Mesothelial cell of epicardium (in vitro differentiated cells): ENCODE measurements at regions not wholly inside any gene's neighbourhood (a gene's known extent, or its start where the extent isn't known, plus 50 kb on each side); places are given as distances from the start of the nearest gene placed in this dataset.

Experiments used
- DNase-seq, 2 experiments: peaks; one replicate each; pipeline ENCODE4 v3.0.0; 2021; ENCODE audit warnings: low spot score in 2 of 2; ENCODE audit not compliant: unreplicated experiment in 2 of 2
- H3K27ac Mint-ChIP-seq: 2 replicates; pipeline ENCODE4 v1.8.0; 2021; ENCODE audit warnings: mixed read lengths
- H3K27me3 Mint-ChIP-seq: 2 replicates; pipeline ENCODE4 v1.8.0; 2021; ENCODE audit warnings: low read depth, mixed read lengths
- H3K36me3 Mint-ChIP-seq: 2 replicates; pipeline ENCODE4 v1.8.0; 2021; ENCODE audit warnings: mixed read lengths
- H3K4me1 Mint-ChIP-seq: 2 replicates; pipeline ENCODE4 v1.8.0; 2021; ENCODE audit warnings: mixed read lengths
- H3K4me3 Mint-ChIP-seq: 2 replicates; pipeline ENCODE4 v1.8.0; 2021; ENCODE audit warnings: mild to moderate bottlenecking, moderate library complexity, mixed read lengths
- H3K9me3 Mint-ChIP-seq: 2 replicates; pipeline ENCODE4 v1.8.0; 2021; ENCODE audit warnings: mixed read lengths
- TF ChIP-seq, protein P1 (sequence below): fragments of 200-600 bp; sonication (generic); IDR thresholded peaks from one replicate; pipeline ENCODE4 v1.5.0; 2021; ENCODE audit warnings: antibody characterized with exemption; ENCODE audit not compliant: unreplicated experiment

DNA sequence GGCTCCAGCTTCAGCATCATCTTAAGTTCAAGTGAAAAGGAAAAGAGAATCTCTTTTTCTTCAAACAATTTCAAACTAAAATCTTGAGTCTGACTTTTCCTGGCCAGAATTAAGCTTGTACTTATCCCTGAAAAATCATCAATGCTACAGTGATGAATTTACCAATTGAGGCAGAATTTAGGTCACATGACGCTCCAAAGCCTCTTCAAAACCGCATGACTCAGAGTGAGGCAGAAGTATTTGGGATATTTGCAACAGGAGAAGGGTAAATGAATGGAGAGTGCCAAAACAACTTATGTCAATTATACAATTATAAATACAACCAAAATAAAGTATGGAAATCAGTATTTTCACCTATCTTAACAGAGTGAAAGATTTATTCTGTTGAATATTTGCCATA lies 515.5 kb downstream of the COL12A1 start:
- H3K27me3 Mint-ChIP-seq: peaks cover 15% of the 10 kb centered on the region
- no peaks in the 10 kb centered on the region for H3K4me1 Mint-ChIP-seq
- H3K27ac Mint-ChIP-seq: no peak overlapping the region
- TF ChIP-seq, protein P1, sequence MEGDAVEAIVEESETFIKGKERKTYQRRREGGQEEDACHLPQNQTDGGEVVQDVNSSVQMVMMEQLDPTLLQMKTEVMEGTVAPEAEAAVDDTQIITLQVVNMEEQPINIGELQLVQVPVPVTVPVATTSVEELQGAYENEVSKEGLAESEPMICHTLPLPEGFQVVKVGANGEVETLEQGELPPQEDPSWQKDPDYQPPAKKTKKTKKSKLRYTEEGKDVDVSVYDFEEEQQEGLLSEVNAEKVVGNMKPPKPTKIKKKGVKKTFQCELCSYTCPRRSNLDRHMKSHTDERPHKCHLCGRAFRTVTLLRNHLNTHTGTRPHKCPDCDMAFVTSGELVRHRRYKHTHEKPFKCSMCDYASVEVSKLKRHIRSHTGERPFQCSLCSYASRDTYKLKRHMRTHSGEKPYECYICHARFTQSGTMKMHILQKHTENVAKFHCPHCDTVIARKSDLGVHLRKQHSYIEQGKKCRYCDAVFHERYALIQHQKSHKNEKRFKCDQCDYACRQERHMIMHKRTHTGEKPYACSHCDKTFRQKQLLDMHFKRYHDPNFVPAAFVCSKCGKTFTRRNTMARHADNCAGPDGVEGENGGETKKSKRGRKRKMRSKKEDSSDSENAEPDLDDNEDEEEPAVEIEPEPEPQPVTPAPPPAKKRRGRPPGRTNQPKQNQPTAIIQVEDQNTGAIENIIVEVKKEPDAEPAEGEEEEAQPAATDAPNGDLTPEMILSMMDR: no peak
- no peaks in the 10 kb centered on the region for H3K36me3 Mint-ChIP-seq
- no peak overlapping the region for H3K4me3 Mint-ChIP-seq
- peaks cover 4% of the 10 kb centered on the region for H3K9me3 Mint-ChIP-seq
- DNase-seq: no peak

DNA sequence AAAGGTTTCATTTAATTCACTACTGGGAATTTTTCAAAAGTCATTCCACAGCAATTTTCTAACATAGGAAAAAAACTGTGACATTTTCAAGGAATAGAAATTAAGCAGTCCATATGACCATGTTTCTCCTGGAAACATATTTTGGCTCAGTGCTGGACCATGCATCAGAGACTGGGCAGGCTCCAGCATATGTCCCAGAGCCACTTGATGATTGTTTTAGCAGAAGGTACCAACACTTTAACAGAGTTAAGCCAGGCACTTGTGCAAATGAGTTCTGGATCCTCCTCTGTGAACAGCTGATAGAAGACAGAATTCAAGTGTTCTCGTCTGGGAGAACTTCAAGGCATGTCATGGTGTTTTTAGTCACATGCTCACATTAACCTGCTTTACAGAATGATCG lies 516.3 kb downstream of the COL12A1 start:
- H3K36me3 Mint-ChIP-seq: no peaks in the 10 kb centered on the region
- H3K4me1 Mint-ChIP-seq: no peaks in the 10 kb centered on the region
- TF ChIP-seq, protein P1: no peak
- H3K4me3 Mint-ChIP-seq: no peak overlapping the region
- no peak for DNase-seq
- peaks cover 15% of the 10 kb centered on the region for H3K27me3 Mint-ChIP-seq
- peaks cover 4% of the 10 kb centered on the region for H3K9me3 Mint-ChIP-seq
- no peak overlapping the region for H3K27ac Mint-ChIP-seq

DNA sequence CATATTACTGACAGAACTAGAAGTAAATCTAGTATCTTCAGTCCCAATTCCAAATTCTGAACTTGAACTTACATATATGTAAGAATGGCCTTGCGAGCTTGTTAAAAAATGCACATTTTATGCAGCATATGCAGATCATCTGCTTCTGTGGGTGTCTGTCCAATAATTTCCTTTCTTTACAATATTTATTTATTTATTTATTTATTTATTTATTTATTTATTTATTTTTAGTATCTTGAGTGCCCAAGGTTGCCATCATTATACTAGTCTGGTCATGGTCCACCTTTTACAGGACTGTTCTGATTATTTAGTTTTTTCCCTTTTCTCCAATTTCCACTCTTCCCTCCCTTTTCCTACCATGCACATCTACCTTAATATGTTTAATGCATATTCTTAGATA lies 528.4 kb downstream of the COL12A1 start:
- DNase-seq: no peak
- no peak overlapping the region for H3K4me3 Mint-ChIP-seq
- H3K9me3 Mint-ChIP-seq: peaks cover 3% of the 10 kb centered on the region
- no peak overlapping the region for H3K27ac Mint-ChIP-seq
- no peaks in the 10 kb centered on the region for H3K36me3 Mint-ChIP-seq
- TF ChIP-seq, protein P1: no peak
- H3K27me3 Mint-ChIP-seq: peaks cover 2% of the 10 kb centered on the region
- H3K4me1 Mint-ChIP-seq: no peaks in the 10 kb centered on the region

DNA sequence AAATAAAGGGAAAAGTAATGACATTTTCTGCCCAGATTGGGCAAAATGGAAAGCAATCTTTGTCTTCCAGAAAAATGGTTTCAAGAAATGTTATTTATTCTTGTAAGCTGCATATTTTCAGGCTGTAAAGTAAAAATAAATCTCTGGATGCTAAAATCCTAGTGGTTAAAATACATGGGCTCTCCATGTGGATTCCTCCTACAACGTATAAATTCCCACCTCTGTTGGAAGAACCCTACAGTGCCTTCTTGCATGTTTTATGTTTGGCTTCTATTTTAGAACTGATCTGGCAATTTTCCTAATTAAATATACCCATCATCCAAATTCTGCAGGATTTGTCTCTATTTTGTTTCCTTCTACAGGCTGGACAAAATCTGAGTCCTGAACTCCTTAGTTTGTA lies 528.9 kb downstream of the COL12A1 start:
- Mint-ChIP-seq H3K4me3 (no peak overlapping the region), H3K27ac (no peak overlapping the region)
- no peak for DNase-seq

DNA sequence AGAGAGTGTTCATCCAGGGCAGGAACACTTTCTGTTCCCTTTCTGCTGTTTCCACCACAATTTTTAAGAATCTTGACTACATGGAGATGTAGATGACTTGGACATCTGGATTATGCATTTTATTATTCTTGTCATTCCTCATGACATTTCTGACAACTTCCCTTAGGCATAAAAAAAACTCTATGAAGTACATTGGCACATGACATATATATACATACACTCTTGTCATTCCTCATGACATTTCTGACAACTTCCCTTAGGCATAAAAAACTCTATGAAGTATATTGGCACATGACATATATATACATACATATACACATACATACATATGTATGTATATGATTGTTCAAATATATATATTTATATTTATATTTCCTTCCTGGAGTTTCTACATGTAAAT lies 531.5 kb downstream of the COL12A1 start:
- no peaks in the 10 kb centered on the region for H3K4me1 Mint-ChIP-seq
- no peak overlapping the region for H3K27ac Mint-ChIP-seq
- peaks cover 3% of the 10 kb centered on the region for H3K9me3 Mint-ChIP-seq
- no peak overlapping the region for H3K4me3 Mint-ChIP-seq
- DNase-seq: no peak
- TF ChIP-seq, protein P1: no peak
- peaks cover 5% of the 10 kb centered on the region for H3K27me3 Mint-ChIP-seq
- H3K36me3 Mint-ChIP-seq: no peaks in the 10 kb centered on the region

More for the DNA sequence above, 528.9 kb downstream of the COL12A1 start:
- Mint-ChIP-seq H3K27me3 (peaks cover 5% of the 10 kb centered on the region), H3K36me3 (no peaks in the 10 kb centered on the region), H3K9me3 (peaks cover 3% of the 10 kb centered on the region), H3K4me1 (no peaks in the 10 kb centered on the region)
- TF ChIP-seq, protein P1: no peak

DNA sequence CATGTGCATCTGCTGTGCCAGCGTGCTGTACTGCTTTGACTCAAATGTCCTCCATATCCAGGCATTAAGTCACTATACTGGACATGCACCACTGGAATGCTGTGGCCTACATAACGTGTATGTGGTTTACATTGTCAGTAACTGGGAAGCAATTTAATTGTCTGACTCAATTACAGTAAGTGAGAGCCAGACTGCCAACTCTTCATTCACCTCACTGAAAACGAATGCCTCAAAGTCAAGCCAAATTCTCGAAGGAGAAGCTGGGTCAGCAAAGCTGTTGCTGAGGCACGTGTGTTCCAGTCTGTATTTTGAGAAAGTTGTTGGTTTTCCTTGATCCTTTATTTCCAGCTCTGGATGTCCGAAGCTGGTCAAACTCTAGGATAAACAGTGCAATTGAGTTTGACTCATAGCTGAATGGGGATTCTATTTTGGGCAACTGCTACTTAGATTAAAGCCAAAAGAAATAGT lies 534.3 kb downstream of the COL12A1 start:
- H3K36me3 Mint-ChIP-seq: no peaks in the 10 kb centered on the region
- no peak for DNase-seq
- H3K4me3 Mint-ChIP-seq: no peak overlapping the region
- H3K27ac Mint-ChIP-seq: no peak overlapping the region
- H3K4me1 Mint-ChIP-seq: no peaks in the 10 kb centered on the region
- peaks cover 12% of the 10 kb centered on the region for H3K9me3 Mint-ChIP-seq
- TF ChIP-seq, protein P1: no peak
- peaks cover 3% of the 10 kb centered on the region for H3K27me3 Mint-ChIP-seq
